ENCODE measurements at regions not wholly inside any gene's neighbourhood (a gene's known extent, or its start where the extent isn't known, plus 50 kb on each side); places are given as distances from the start of the nearest gene placed in this dataset.

- TF ChIP-seq CTCF (IDR thresholded peaks at IDR 0.05 in 4 of 5, conservative IDR thresholded peaks at IDR 0.05 in 1 of 5) (no peak), POLR2A (IDR thresholded peaks at IDR 0.05) (no peak)
These were observed 1217.6 kb downstream of the JRKL start for GRCh38 chr11:97607291-97608000.

Measured in gastrocnemius medialis (tissue), 4 donors.